Iris pigment epithelial cell (primary cell): ENCODE measurements at regions not wholly inside any gene's neighbourhood (a gene's known extent, or its start where the extent isn't known, plus 50 kb on each side); places are given as distances from the start of the nearest gene placed in this dataset.
A peak's percentile ranks its signal among the peaks of the same experiment; 100 is the strongest.

ENCODE experiments used
- DNase-seq: peaks from one replicate; pipeline ENCODE4 v3.0.0-alpha.2; 2011; ENCODE audit warnings: low read depth

DNA sequence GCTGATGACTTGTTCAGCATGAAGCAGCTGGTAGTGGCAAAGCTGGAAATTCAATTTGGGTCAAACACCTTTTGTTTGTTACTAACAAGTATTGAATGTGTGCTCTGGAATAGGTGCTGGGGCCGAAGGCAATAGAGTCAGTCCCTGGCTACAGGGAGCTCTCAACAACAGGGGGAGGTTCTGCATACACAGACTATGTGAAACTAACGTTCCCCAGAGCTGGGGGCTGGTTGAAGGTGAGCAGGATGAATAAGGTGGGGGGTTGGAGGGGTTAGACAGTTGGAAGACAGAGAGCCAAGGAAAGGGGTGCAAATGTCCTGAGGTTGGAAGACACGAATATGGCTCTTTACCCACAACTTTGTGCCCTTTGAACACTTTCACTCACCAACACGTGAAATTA is 84.1 kb upstream of the PLPP4 start:
- DNase-seq, result no peak

DNA sequence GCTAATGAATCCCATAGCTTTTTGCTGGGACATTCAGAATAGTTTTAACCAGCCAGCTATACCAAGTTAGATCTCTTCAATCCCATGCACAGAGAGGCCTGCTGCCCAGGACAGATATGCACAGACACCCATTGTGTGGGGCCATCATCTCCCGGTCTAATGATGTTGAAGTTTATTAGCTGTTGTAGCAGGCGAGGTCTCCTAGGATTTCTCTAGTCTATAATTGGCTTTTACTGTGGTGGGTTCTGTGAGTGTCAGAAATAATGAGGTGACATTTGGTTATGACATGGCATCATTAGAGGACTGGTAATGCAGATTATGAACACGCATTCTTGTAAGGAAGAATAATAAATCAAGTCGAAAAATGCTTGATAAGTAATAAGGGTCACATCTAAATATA is 81.4 kb upstream of the PLPP4 start:
- DNase-seq, result no peak

DNA sequence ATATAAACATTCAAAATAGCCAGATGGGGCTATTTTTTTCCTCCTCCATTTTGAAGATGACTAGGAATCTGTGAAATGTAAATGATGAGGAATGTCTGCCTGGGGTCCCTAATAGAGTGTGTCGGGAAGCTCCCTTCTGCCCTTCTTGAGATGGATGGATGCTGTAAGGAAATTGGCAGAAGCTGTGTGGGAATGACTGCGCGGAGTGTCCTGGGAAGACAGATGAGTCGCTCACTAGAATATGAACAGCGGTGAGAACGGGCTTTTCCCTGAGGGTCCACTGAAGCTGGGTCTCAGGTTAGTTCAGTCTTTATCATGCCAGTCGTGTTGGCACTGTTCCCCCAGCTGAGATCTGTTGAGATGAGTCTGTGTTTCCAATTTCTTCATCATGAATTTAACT is 75.1 kb upstream of the PLPP4 start:
- DNase-seq, result no peak

DNA sequence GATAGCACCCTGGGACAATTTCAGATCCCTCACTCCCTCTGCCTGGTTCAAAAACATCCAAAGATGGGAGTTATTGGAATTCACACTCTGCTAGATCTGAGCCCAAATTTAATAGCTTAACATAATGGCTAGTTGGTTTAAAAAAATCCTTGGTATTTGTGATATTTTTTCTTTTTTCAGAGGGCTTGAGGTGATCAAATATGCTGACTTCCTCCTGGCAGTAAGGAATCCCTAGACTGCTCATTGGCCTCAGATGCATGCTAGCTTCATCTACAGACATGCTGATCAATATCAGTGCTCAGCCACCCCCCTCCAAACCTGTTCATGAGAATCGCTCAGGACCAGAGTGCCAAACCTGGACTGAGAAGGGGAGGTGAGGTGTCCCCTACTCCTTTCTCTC is 74.7 kb upstream of the PLPP4 start:
- no peak for DNase-seq

- DNase-seq, result no peak
These were observed 71.0 kb upstream of the PLPP4 start for GRCh38 chr10:120385992-120386391.

DNA sequence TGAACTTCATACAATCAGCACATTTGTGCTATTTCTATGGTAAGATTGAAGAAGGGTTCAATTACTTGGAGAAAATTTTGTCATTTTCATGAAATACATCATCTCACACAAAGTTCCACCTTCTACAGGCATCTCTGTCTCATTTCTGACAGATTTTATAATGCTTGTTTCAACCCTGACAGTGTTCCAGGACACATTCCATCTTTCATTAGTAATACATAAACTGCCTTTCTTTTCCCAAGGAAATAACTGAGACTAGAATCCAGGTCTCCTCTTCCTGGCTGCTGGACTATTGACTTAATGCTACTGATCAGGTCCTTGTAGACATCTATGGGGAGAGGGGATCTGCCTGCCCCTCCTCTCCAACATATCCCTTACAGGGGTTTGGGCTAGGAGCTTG is 70.1 kb upstream of the PLPP4 start:
- peak; percentile 21 for DNase-seq

- peak; percentile 69 for DNase-seq
These were observed 69.7 kb upstream of the PLPP4 start for GRCh38 chr10:120387326-120387725.

- peak; percentile 45 for DNase-seq
These were observed 64.8 kb upstream of the PLPP4 start for GRCh38 chr10:120392245-120392644.

DNA sequence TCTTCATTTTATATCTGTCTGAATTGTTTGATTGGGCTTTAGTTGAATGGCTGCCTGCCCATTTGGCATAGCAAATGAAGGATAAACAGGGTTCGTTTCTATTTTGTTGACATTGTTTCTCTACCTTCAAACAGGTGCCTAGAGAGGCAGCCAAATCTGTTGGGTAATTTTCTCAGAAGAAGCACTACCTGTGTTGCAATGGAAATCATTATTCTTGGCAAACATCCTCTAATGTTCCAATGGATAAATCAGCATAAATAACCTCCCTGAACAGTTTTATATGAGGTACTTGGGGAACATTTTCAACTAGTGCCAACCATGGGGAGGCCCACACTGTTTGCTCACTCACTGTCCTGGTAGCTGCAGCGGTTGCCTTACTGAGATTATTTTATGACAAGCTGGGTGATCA is 64.4 kb upstream of the PLPP4 start:
- DNase-seq, result no peak

GRCh38 chr10:120394446-120394845 is 62.6 kb upstream of the PLPP4 start:
- DNase-seq, result peak; percentile 52

DNA sequence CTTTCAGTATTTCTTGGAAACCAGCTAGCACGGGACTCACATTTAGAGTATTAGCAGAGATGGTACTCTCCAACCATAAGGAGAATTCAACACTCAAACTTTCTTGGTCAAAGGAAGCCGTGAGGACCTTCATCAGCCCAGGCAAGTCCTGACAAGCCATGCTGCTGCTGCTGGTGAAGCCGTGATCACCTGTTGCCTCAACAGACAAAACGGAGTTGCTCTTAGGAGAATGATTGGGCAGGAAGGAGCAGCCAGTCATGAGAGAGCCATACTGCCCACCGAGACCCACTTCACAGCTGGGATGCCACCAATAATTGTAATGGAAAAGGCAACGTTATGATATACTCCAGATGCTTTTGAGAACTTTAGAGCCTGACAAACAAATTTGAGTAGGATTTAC is 60.8 kb upstream of the PLPP4 start:
- DNase-seq, result no peak

DNA sequence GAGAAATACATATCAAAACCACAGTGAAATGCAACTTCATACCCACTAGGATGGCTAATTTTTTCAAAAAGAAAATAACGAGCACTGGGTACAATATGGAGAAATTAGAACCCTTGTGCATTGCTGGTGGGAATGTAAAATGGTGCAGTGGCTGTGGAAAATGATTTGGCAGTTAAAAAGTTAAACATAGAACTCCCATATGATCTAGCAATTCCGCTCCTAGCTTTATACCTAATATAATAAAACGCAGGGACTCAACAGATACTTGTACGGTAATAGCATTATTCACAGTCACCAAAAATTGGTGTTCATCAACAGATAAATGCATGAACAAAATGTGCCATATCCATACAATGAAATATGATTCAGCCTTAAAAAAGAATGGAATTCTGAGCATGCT is 58.8 kb upstream of the PLPP4 start:
- no peak for DNase-seq

- DNase-seq, result peak; percentile 89
These were observed 56.4 kb upstream of the PLPP4 start for GRCh38 chr10:120400601-120401000.

DNA sequence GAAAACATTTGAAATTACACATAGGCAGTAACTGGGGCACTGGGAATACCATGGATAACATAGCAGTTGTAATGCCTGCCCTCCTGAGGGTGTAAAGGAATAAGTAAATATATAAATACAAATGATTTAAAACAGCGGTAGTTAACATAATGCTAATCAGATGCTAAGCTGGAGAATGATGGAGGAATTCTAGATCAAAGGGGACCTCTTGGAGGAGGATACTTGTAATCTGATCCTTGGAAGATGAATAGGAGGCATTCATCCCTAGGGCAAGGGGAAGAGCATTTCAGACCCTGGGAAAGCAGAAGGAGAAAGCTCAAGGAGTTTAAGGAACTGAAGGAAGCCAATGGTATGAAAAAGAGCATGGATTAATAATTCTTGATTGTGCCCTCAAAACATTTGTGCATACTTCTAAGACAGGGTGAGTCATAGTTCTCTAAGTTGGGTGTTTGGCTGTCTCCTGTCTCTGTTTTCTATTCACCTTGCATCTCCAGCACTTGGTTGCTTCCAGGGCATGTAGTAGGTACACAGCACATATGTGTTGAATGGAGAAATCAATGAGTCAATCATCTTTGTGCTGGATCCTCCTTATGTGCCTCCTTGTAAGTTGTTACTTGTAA is 54.8 kb upstream of the PLPP4 start:
- peak; percentile 53 for DNase-seq

DNA sequence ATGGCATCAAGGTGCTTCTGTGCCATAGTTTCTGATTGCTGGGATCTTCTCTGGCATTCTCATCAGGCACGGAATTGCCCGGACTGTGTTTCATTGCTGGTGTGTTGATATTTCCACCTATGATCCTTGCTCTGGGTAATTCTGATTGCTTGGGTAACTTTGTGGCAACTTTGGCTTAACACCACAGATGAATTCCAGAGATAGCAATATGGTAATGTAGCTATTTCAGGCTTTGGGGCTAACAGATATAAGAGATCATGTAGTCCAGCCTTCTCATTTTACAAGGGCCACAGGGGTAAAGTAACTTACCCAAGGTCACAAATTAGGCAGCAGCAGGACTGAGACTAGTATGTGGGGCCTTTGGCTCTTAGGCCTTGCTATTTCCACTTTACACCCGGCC is 53.9 kb upstream of the PLPP4 start:
- DNase-seq, result peak; percentile 57

- DNase-seq, result no peak
These were observed 50.7 kb upstream of the PLPP4 start for GRCh38 chr10:120406376-120406775.
